Suppressor macrophage (primary cell): ENCODE measurements at regions not wholly inside any gene's neighbourhood (a gene's known extent, or its start where the extent isn't known, plus 50 kb on each side); places are given as distances from the start of the nearest gene placed in this dataset.

Experiments
- DNase-seq, 4 experiments: peaks; one replicate each; pipeline ENCODE4 v3.0.0-alpha.2; 2020 to 2022

GRCh38 chr11:19558189-19558986 is 154.2 kb upstream of the NAV2 start:
- peak; percentile 11 to 48 (median 31) for DNase-seq

- DNase-seq: peak; percentile 74 to 91 (median 84)
Measured at GRCh38 chr11:19557720-19558140, 154.9 kb upstream of the NAV2 start.

GRCh38 chr11:19557185-19557584 is 155.5 kb upstream of the NAV2 start:
- no peak for DNase-seq

GRCh38 chr11:19555266-19555665 is 157.4 kb upstream of the NAV2 start:
- DNase-seq: no peak

GRCh38 chr11:19553683-19554333 is 158.8 kb upstream of the NAV2 start:
- DNase-seq: peak; percentile 77 to 86 (median 84)

- no peak for DNase-seq
Measured at GRCh38 chr11:19552656-19553260, 159.9 kb upstream of the NAV2 start.

- no peak for DNase-seq
Measured at GRCh38 chr11:19552161-19552560, 160.5 kb upstream of the NAV2 start.

GRCh38 chr11:19551457-19551856 is 161.2 kb upstream of the NAV2 start:
- no peak for DNase-seq

- no peak for DNase-seq
Measured at GRCh38 chr11:19547044-19547443, 165.6 kb upstream of the NAV2 start.

GRCh38 chr11:19546325-19546724 is 166.3 kb upstream of the NAV2 start:
- DNase-seq: no peak

GRCh38 chr11:19541521-19542049 is 171.1 kb upstream of the NAV2 start:
- no peak for DNase-seq

- DNase-seq: no peak
Measured at GRCh38 chr11:19539861-19540260, 172.8 kb upstream of the NAV2 start.

- no peak for DNase-seq
Measured at GRCh38 chr11:19537803-19538453, 174.7 kb upstream of the NAV2 start.

- no peak for DNase-seq
Measured at GRCh38 chr11:19536131-19536530, 176.5 kb upstream of the NAV2 start.

- no peak for DNase-seq
Measured at GRCh38 chr11:19530505-19530904, 182.1 kb upstream of the NAV2 start.

- no peak for DNase-seq
Measured at GRCh38 chr11:19526119-19526518, 186.5 kb upstream of the NAV2 start.

- no peak for DNase-seq
Measured at GRCh38 chr11:19525714-19526113, 186.9 kb upstream of the NAV2 start.

- no peak for DNase-seq
Measured at GRCh38 chr11:19525276-19525675, 187.4 kb upstream of the NAV2 start.

GRCh38 chr11:19524171-19524671 is 188.4 kb upstream of the NAV2 start:
- DNase-seq: no peak

GRCh38 chr11:19520681-19521080 is 192.0 kb upstream of the NAV2 start:
- no peak for DNase-seq

GRCh38 chr11:19519912-19520641 is 192.6 kb upstream of the NAV2 start:
- no peak for DNase-seq

GRCh38 chr11:19519353-19519752 is 193.3 kb upstream of the NAV2 start:
- DNase-seq: no peak
